ENCODE measurements at regions not wholly inside any gene's neighbourhood (a gene's known extent, or its start where the extent isn't known, plus 50 kb on each side); places are given as distances from the start of the nearest gene placed in this dataset.

DNA sequence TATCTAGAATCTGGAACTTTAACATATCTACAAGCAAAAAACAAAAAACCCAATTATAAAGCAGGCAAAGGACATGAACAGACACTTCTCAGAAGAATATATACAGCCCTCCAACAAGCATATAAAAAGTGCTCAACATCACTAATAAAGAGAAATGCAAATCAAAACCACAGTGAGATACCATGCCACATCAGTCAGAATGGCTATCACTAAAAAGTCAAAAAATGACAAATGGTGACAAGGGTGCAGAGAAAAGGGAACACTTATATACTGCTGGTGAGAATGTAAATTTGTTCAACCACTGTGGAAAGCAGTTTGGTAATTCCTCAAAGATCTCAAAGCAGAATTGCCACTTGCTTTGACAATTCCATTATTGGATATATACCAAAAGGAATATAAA, 215.0 kb upstream of the EYS start:
- DNase-seq (ENCODE audit: low read depth, low spot score): no peak

DNA sequence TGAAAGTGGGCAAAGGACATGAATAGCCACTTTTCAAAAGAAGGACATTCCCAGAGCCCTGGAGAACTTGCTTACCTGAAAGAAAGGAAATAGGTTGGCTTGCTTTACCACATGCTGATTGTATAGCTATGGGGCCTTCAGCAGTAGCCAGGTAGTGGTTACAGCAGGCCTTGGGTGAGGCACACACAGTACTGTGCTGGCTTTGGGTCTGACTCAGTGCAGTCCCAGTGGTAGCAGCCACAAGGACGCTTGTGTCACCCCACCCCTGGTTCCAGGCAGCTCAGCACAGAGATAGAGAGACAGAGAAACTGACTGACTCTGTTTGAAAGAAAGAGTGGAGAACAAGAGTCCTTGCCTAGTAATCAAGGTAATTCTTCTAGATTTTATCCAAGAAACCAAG, 201.0 kb upstream of the EYS start:
- DNase-seq (ENCODE audit: low read depth, low spot score): no peak

DNA sequence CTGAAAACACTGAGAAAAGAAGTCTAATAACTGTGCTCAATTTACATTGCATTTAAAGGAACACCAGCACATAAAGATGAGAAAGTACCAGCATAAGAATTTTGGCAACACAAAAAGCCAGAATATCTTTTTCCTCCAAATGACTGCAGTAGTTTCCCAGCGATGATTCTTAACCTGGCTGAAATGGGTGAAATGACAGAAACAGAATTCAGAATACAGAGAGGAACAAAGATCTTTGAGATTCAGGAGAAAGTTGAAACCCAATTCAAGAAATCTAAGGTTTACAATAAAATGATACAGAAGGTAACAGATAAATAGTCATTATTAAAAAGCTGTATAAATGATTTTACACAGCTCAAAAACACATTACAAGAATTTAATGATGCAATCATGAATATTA, 197.0 kb upstream of the EYS start:
- DNase-seq (ENCODE audit: low read depth, low spot score): no peak

DNA sequence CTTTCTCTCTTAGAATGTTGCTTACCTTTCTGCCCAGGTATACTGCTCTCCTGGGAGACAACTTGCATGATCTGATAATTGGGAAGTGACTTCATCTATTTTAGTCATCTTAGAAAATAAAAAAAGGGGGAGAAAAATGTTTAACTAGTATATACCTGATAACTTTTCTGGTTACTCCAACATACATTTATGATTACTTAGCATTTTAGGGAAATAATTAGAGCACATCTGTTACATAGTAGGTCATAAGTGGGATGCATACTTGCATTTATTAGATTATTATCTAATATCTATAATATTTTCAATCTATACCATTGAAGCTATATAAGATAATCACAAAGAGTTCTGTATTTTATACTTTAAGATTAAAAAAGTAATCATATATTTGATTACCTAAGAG, 193.9 kb upstream of the EYS start:
- DNase-seq (ENCODE audit: low read depth, low spot score): no peak

DNA sequence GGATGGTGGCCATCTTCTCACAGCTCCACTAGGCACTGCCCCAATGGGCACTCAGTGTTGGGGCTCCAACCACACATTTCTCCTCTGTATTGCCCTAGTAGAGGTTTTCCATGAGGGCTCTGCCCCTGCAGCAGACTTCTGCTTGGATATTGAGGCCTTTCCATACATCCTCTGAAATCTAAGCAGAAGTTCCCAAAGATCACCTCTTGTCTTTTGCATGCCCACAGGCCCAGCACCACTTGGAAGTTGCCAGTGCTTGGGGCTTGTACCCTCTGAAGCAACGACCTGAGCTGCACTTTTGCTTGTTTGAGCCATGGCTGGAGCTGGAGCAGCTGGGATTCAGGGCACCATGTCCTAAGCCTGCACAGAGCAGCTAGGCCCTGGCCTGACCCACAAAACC, 189.1 kb upstream of the EYS start:
- DNase-seq (ENCODE audit: low read depth, low spot score): no peak

DNA sequence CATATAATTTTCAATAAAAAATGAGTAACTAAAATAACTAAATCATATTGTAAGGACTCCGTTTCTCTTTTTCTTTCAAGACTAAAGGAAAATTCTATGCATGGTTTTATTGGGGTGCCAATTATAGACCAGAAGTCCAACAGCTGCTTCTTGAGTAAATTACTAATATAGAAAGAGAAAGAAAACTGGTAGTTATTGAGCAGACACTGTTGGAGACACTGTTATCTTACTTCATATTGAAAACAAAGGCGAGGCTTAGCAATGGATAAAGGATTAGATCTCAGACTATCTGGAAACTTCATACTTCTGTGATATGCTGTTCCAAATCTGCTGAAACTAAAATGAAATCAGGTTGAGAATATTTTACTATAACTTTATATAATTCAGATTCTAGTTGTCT, 169.6 kb upstream of the EYS start:
- DNase-seq (ENCODE audit: low read depth, low spot score): no peak

DNA sequence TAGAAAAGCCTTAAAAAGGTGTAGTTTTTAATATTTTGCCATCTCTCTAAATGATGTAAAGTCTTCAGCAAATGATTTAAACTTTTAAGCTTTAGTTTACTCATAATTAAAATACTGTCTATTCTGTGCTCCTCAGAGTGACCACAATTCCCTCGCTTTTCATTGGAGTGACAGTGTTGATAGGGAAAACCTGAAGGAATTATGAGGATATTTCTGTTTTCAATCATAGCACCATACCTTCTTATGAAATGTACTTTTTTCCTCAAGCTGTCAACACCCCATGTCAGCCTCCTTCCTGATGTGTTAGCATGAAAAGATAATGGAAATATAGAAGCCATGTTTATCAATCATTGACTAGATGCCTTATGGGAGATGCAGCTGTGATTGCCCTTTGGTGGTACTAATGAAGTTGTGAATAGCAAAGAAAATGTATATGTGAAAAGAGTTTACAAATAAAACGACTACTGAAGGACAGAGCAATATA, 145.4 kb upstream of the EYS start:
- no peak for DNase-seq (ENCODE audit: low read depth, low spot score)

DNA sequence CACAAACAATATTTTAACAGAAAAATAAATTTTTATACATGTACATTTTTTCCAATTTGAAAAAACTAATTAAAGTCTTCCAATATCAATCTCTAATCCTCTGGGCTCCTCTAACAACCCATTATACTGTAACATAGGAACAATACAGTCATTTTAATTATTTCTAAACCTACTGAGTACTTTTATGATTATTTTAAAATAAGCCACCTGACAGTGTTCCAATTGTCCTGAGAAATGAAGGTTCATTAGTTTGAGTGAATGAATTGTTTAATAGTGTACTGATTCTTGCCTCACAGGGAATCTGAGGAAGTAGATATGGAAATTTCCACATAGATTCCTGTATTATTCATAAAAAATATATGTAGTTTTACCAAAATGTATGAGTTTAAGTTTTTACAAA, 123.1 kb upstream of the EYS start:
- DNase-seq (ENCODE audit: low read depth, low spot score): no peak

DNA sequence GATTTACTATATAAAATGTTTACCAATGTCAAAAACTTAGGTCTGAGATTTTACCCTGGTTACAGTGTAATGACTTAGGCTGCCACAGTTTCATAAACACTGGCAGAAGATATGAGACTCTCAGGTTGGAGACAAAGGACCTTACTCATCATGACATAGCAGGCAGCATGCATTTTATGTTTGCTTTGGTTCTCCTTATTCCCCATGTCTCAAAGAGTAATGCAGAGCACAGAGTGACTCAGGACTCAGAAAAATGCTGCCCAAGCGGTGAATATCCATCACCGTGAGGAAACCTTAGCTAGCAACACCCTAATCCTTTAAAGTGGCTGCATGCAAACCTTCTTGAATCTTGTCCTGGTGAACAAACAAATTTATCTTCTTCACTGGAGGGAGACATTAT, 112.1 kb upstream of the EYS start:
- no peak for DNase-seq (ENCODE audit: low read depth, low spot score)

DNA sequence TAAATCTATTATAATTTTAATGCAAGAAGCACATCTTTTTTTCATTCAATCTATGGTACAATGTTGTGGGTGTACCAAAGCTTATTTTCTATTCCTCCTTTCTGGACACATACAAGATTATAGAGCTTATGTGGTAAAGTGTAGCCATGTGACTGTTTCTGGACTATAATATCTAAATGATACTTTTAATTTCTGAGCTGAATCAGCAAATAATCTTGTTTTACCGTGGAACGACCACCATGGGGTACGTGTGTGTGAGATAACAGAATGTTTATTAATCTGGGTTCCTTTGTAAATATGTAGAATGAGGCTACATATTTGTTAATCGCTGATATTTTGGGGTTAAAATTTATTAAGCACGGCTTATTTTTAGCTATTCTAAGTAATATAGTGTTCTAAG, 111.5 kb upstream of the EYS start:
- no peak for DNase-seq (ENCODE audit: low read depth, low spot score)

DNA sequence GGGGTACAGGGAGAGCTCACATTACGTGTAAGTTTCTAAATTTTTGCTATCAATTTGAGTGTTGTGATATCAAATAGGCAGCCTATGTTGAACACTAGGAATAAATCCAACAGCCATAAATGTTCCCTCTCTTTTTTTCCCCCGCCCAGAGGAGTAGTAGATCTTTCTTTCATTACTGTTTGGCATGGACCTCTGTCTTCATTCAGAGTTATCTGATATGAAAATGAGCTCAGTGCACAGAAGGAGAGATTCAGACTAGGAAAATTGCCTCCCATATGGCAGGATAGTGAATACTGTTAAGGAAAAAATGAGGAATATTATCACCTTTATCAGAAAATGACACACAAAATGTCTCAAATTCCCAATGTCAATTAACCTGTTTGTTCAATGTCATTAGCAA, 110.0 kb upstream of the EYS start:
- no peak for DNase-seq (ENCODE audit: low read depth, low spot score)

DNA sequence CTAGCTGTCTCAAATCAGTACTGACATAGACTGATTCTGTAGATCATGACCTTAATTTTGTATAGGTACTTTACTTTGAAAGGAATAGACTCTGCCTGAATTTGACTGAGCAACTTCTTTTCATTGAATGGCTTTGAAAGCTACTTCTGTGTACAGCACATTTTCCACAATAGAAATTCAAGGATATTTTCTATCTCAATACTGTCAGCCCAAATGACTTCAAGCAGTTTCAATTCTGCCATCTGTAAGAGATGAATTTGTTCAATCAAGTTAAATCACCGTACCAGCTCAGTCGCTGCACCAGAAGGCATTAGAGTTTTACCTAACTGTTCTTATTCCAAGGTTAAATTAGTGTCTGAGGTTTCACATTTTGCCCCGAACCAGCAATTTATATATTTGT, 107.0 kb upstream of the EYS start:
- DNase-seq (ENCODE audit: low read depth, low spot score): no peak

DNA sequence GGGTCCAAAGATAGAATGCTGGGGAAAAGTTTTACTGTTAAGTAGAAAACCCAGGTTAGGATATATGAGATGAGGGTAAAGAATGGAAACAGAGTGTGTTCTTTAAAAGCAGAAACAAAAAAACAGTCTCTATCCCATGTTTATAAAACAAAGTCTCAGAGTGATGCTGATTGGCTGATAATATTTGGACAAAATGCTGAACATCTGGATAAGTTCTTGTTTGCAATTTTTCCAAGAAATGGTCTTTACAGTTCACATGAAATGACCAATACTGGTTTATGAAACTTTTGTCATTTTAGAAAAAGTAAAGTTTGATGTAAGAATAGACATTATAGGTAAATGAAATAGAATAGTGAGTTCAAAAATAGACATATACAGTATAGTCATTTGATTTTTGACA, 96.2 kb upstream of the EYS start:
- DNase-seq (ENCODE audit: low read depth, low spot score): no peak

DNA sequence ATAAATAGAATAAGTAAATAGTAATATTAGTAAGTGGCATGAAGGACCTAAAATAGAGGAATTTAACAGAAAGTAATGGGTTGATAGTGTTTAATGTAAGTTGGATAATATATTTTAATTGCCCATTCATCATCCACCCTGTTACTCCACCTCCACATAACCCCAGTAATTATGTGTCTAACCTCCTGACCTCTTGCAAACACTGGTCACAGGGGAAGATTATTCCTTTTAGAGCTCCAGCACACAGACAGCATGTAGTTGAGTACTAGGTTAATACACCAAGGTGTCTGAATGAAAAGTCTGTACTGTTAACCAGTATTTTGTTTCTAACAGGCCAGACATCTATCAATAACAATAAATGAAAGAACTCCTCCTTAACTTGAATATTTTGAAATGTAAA, 92.4 kb upstream of the EYS start:
- DNase-seq (ENCODE audit: low read depth, low spot score): no peak

DNA sequence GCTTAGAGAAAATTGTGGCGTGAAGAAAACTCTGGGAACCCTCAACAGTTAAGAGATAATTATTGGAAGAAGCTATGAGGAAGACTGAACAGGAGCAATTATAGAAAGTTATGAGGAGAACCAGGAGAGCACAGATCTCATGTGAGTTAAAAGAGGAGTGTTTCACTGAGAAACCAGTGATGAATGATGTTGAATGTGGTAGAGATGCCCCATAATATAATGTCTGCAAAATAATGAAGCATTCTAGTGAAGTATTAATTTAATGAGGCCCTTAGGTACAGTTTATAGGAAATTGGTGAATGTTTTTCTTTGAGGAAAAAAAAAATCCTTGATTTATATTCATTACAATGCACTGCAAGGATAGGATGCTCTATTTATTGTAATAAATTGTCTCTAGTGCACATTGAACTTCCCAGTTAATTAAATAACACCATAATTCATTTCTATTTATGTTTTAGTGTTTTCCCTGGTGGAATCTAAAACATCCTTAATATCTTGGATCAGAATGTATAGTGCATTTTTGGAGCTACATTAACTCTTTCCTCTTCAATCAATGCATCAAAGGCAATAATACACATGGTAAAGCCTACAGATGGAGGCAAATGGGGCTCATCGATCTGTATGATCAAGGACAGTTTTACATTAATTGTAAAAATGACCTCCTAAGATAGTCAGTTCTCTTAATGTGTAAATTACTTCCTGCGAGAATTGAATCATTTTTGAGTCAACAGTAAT, 91.4 kb upstream of the EYS start:
- DNase-seq (ENCODE audit: low read depth, low spot score): no peak

DNA sequence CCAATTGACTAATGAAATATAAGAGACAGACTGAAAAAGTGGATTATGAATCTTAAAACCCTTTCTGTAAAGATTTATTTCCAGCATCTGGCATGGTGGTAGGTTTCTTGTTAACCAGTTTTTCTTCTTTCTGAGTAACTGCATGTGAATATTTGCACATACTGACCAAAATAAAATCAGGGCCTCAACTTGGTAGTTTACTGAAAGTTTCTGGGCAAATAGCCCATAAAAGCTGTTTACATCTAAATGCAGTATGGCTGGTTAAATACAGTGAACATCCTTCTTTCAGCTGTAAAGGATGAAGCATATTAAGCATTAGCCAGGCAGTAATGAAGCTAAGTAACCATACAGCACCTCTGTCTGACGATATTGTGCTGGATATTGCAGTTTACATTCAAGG, 83.6 kb upstream of the EYS start:
- no peak for DNase-seq (ENCODE audit: low read depth, low spot score)

DNA sequence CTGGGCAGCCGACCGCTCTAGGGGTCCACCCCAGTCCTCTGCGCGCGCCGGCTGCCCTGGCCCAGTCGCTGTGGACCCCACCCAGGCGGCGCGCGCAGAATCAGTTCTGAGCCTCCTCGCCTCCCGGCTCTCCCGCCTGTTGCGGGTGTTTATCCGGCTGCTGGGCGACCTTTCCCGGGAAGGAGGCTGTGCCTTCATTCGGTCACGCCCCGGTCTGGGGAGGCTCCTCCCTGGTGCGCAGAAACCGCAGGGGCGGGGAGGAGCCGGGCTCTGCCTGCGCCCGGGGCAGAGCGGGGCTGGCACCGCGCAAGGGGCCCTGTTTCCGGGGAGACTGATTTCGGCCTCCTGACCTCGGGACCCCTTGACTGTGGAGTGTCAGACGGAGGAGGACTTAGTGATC, 80.8 kb upstream of the EYS start:
- no peak for DNase-seq (ENCODE audit: low read depth, low spot score)

DNA sequence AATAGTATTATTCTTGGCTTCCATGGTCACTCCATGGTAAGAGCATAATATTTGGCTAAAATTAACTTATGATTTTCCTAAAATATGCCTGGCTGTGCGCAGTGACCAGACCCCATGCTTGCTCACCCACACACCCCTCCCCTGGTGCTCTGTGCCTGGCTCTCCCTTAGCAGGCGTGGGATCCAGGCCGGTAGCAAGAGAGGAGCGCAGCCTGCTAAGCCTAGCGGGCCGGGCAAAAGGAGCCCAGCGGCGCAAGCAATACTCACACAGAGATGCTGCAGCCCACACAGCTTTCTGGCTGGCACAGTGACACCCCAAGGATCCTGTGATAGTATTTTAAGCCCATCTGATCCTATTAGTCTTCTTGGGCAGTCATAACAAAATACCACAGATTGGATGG, 79.8 kb upstream of the EYS start:
- DNase-seq (ENCODE audit: low read depth, low spot score): no peak

DNA sequence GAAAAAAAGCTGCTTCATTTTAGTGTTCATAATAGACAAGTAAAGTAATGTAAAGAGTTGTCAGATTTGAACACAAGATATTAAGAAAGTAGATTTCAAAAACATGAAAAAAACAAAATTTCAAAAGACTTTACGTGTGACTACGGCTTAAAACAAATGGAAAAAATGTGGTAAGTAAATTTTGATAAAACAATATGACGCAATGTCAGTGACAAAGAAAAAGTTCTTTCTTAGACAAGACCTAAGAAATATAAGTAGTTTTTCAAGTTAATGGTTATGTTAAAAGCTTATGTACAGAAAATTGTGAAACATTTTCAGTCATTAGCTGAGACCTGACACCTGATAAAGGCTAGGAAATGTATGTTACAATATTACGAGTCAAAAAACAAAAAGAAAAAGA, 73.7 kb upstream of the EYS start:
- DNase-seq (ENCODE audit: low read depth, low spot score): no peak

DNA sequence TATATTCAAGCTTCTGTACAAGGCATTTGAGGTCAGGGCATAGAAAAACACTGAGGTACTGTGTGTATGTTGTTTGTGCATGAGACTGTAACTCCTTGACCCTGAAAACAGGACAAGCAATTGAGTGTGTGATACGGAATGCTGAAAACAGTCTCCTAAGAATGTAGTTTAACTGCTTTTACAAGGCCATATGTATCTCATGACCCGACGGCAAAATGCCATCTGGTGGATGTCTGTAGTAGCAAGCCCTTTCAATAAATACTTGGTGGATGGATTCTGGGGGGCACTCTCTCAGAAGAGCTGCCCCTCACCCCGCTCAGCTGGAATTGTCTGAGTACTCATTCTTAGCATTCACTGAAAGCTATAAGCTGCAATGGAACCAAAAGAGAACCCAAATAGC, 69.3 kb upstream of the EYS start:
- DNase-seq (ENCODE audit: low read depth, low spot score): no peak

DNA sequence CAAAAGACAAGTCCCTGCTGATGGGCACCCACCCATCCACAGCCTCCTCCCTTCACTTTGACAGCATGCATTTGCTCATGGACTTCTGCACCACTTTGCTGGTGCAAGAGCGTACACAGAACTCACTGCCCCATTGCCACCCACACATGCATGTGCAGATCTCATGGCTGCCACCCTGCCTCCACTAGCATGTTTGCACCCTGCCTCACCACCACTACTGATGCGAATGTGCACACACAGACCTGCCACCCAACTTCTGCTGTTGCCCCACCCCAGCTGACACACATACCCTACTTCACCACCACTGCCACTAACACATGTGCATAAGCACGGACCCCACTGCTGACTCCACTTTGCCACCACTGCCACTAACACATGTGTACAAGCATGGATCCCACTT, 64.9 kb upstream of the EYS start:
- DNase-seq (ENCODE audit: low read depth, low spot score): no peak

DNA sequence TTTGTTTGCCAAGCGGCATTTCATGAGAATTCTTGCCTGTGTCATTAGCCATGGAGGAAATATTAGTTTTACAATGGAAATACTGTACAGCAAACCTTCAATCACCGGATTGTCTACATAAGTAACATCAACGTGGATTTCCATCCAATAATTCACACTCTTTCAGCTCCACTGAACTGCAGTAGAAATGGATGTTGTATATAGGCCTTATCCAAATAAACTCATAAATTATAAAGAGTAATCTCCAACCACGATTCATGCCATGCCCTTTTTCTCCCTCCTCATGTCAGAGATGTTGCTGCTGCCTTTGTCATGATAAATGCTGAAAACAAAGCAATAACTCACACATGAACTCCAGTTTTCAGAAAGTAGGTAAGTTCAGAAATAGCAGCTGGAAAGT, 54.9 kb upstream of the EYS start:
- no peak for DNase-seq (ENCODE audit: low read depth, low spot score)

DNA sequence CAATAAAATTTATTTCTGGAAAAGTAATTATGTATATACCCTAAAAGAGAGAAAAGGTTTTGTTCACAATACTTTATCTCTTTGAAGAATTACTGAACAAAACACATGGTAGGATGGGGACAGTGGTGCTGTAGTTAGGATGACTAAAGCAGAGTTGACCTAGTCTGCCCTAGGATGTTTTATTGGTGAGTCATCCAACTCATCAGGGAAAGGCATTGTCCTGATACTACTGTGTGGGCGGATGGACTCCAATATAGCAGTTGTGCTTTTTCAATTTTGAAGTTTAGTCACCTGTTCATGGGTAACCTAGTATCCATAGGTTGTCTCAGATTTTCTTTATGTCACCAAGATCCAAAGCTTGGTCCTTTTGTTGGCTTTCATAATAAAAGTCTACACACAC, 53.3 kb upstream of the EYS start:
- DNase-seq (ENCODE audit: low read depth, low spot score): no peak
